SK-N-SH treated with all-trans-retinoic acid at 6 μM for 48 hours (cell line): ENCODE measurements at regions not wholly inside any gene's neighbourhood (a gene's known extent, or its start where the extent isn't known, plus 50 kb on each side); places are given as distances from the start of the nearest gene placed in this dataset.

Experiments used
- GLIS3 ChIP-seq: fragments of 250-450 bp; sonication (Bioruptor Pico); IDR thresholded peaks from 2 replicates; pipeline ENCODE4 v1.5.0; 2020; ENCODE audit warnings: mild to moderate bottlenecking, moderate library complexity
- RARB ChIP-seq: fragments of 250-450 bp; sonication (Bioruptor Pico); IDR thresholded peaks from 2 replicates; pipeline ENCODE4 v1.8.0; 2021; ENCODE audit warnings: mild to moderate bottlenecking, moderate library complexity
- SNAI2 ChIP-seq: fragments of 250-450 bp; sonication (Bioruptor Pico); IDR thresholded peaks from 2 replicates; pipeline ENCODE4 v1.5.0; 2020; ENCODE audit warnings: mild to moderate bottlenecking, moderate library complexity
- ZFP30 ChIP-seq: fragments of 450-650 bp; formaldehyde crosslinking; IDR thresholded peaks from 2 replicates; pipeline ENCODE4 v1.5.0; 2022; ENCODE audit warnings: mild to moderate bottlenecking, moderate library complexity
- TF ChIP-seq, protein P1 (sequence below): fragments of 250-450 bp; sonication (Bioruptor Pico); IDR thresholded peaks from 2 replicates; pipeline ENCODE4 v1.8.0; 2020; ENCODE audit warnings: mild to moderate bottlenecking, moderate library complexity, borderline replicate concordance
- TF ChIP-seq, protein P2 (sequence below): fragments of 250-450 bp; sonication (Bioruptor Pico); IDR thresholded peaks from 2 replicates; pipeline ENCODE4 v1.5.0; 2020; ENCODE audit warnings: mild to moderate bottlenecking, moderate library complexity

DNA sequence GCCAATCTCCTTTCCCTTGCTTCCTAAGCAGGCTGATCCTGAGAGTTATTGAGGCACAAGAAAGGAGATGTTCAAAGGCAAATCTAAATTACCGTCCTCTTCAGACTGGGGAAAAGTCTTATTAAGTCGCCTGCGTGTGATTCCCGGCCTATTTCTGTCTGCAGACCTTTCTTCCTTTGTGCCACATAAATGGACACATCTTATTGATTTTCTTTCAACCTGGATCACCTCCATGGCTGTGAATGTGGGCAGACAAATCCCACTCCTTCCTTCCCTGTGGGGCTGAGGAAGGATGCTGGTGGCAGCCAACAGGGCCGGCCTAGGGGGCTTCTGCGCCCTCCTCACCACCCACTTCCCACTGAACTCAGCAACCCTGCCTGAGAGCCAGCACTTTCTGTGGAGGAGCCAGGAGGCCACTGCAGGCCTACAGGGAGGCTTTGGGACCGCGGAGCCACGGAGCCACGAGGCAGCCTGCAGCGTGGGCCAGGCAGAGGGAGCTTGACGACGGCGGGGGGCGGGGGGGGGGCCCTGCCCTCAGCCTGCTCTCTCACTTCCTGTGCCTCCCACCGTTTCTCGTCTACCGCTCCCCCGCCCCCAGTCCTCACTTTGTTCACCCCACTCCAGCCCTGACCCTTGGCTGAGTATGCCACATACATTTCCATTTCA is 73.6 kb upstream of the LMO1 start:
- no peak for TF ChIP-seq SNAI2
- TF ChIP-seq, protein P1, sequence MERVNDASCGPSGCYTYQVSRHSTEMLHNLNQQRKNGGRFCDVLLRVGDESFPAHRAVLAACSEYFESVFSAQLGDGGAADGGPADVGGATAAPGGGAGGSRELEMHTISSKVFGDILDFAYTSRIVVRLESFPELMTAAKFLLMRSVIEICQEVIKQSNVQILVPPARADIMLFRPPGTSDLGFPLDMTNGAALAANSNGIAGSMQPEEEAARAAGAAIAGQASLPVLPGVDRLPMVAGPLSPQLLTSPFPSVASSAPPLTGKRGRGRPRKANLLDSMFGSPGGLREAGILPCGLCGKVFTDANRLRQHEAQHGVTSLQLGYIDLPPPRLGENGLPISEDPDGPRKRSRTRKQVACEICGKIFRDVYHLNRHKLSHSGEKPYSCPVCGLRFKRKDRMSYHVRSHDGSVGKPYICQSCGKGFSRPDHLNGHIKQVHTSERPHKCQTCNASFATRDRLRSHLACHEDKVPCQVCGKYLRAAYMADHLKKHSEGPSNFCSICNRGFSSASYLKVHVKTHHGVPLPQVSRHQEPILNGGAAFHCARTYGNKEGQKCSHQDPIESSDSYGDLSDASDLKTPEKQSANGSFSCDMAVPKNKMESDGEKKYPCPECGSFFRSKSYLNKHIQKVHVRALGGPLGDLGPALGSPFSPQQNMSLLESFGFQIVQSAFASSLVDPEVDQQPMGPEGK (CRISPR knock-in tag) = no peak
- TF ChIP-seq RARB (CRISPR knock-in tag) = no peak
- TF ChIP-seq, protein P2, sequence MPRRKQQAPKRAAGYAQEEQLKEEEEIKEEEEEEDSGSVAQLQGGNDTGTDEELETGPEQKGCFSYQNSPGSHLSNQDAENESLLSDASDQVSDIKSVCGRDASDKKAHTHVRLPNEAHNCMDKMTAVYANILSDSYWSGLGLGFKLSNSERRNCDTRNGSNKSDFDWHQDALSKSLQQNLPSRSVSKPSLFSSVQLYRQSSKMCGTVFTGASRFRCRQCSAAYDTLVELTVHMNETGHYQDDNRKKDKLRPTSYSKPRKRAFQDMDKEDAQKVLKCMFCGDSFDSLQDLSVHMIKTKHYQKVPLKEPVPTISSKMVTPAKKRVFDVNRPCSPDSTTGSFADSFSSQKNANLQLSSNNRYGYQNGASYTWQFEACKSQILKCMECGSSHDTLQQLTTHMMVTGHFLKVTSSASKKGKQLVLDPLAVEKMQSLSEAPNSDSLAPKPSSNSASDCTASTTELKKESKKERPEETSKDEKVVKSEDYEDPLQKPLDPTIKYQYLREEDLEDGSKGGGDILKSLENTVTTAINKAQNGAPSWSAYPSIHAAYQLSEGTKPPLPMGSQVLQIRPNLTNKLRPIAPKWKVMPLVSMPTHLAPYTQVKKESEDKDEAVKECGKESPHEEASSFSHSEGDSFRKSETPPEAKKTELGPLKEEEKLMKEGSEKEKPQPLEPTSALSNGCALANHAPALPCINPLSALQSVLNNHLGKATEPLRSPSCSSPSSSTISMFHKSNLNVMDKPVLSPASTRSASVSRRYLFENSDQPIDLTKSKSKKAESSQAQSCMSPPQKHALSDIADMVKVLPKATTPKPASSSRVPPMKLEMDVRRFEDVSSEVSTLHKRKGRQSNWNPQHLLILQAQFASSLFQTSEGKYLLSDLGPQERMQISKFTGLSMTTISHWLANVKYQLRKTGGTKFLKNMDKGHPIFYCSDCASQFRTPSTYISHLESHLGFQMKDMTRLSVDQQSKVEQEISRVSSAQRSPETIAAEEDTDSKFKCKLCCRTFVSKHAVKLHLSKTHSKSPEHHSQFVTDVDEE (CRISPR knock-in tag) = no peak
- TF ChIP-seq GLIS3 = no peak
- no peak for TF ChIP-seq ZFP30 (CRISPR knock-in tag)
